ENCODE measurements at regions not wholly inside any gene's neighbourhood (a gene's known extent, or its start where the extent isn't known, plus 50 kb on each side); places are given as distances from the start of the nearest gene placed in this dataset.

DNA sequence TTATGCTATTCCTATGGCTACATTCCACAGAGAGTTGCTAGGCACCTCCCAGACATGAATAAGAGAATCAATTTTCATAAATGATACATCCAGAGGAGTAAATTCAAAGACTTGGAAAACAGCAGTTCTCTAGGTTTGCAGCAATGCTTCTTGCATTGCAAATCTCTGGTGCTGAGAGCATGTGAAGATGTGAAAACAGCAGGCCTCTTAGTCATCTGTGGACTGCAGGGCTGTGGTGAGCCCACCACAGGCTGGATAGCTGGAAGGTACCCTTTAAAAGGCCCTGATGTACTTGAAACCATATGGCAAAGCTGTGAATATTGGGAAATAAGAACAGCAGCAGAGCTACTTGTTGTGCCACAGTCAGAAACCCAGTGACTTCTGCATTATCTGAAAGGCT lies 2135.9 kb downstream of the ARAP2 start:
- H3K27me3 ChIP-seq (ENCODE audit: control insufficient read depth, insufficient read depth, low read length) = no peaks in the 10 kb centered on the region

DNA sequence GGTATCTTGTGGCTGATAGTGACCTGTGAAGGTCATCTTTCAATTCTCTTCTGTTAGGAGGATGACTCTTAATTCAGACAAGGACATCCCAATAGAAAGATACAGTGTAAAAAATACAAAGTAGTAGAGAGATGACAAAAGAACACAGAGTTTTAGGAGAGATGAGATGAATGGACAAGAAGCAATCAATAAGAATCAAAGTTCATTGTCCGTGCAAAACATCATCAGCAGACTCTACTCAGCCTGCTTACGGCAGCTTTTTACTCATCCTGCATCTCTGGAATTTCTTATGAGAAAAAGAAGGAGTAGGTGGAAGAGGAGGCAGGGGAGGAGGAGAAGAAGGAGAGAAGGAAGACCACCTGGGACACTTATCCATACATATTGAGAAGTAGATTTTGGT lies 2131.7 kb downstream of the ARAP2 start:
- Histone ChIP-seq H3K9ac (ENCODE audit: low read depth, low read length) (no peak overlapping the region), H3K36me3 (ENCODE audit: control insufficient read depth, insufficient read depth, low read length) (no peaks in the 10 kb centered on the region), H3K9me3 (ENCODE audit: control insufficient read depth, insufficient read depth, low read length) (no peaks in the 10 kb centered on the region), H3K27me3 (ENCODE audit: control insufficient read depth, insufficient read depth, low read length) (no peaks in the 10 kb centered on the region), H3K4me3 (ENCODE audit: low read depth, low read length) (no peak overlapping the region), H3K4me1 (ENCODE audit: control insufficient read depth, insufficient read depth, low read length) (no peaks in the 10 kb centered on the region)

More for the DNA sequence above, 2135.9 kb downstream of the ARAP2 start:
- H3K36me3 ChIP-seq (ENCODE audit: control insufficient read depth, insufficient read depth, low read length) = no peaks in the 10 kb centered on the region
- no peak overlapping the region for H3K9ac ChIP-seq (ENCODE audit: low read depth, low read length)
- no peaks in the 10 kb centered on the region for H3K4me1 ChIP-seq (ENCODE audit: control insufficient read depth, insufficient read depth, low read length)
- no peak overlapping the region for H3K4me3 ChIP-seq (ENCODE audit: low read depth, low read length)
- no peaks in the 10 kb centered on the region for H3K9me3 ChIP-seq (ENCODE audit: control insufficient read depth, insufficient read depth, low read length)

DNA sequence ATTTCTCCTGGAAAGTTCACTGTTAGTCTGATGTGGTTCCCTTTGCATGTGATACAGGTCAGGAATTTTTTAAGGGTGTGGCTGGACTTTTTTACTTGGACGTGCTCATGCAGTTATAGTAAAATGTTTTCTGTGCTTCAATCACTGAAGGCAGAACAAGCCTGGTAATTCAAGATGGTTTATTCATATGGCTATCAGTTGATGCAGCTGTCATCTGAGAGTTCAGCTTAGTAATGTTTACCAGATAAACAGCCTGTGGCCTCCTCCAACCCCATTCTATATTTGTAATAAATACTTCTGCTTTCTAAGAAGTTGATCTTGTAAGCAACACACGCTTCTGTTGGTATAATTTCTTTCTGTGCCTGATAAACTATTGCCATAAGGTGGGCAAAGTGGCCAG lies 2105.9 kb downstream of the ARAP2 start:
- no peak overlapping the region for H3K4me3 ChIP-seq (ENCODE audit: low read depth, low read length)
- H3K27me3 ChIP-seq (ENCODE audit: control insufficient read depth, insufficient read depth, low read length) = no peaks in the 10 kb centered on the region
- no peak overlapping the region for H3K9ac ChIP-seq (ENCODE audit: low read depth, low read length)
- no peaks in the 10 kb centered on the region for H3K36me3 ChIP-seq (ENCODE audit: control insufficient read depth, insufficient read depth, low read length)
- no peaks in the 10 kb centered on the region for H3K9me3 ChIP-seq (ENCODE audit: control insufficient read depth, insufficient read depth, low read length)
- H3K4me1 ChIP-seq (ENCODE audit: control insufficient read depth, insufficient read depth, low read length) = no peaks in the 10 kb centered on the region

DNA sequence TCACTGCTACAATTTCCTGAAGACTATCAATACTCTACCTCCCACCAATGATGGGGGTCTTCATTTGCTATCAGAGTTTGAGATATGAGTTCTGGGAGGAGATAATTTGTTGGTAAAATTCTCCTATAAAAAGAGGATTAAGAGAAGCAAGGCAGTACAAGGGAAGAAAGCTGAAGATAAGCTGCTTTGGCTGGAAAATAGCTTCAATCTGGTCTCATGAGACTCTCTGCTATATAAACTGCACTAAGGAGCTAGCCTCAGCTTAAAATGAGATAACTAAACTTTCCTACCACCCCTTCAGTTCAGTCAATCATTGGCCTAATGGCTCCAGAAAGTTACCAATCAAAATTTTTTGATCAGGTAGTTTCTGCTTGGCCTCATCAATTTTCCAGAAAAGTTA lies 2105.0 kb downstream of the ARAP2 start:
- H3K27me3 ChIP-seq (ENCODE audit: control insufficient read depth, insufficient read depth, low read length) = no peaks in the 10 kb centered on the region
- no peaks in the 10 kb centered on the region for H3K9me3 ChIP-seq (ENCODE audit: control insufficient read depth, insufficient read depth, low read length)
- H3K36me3 ChIP-seq (ENCODE audit: control insufficient read depth, insufficient read depth, low read length) = no peaks in the 10 kb centered on the region
- no peak overlapping the region for H3K9ac ChIP-seq (ENCODE audit: low read depth, low read length)
- no peaks in the 10 kb centered on the region for H3K4me1 ChIP-seq (ENCODE audit: control insufficient read depth, insufficient read depth, low read length)
- H3K4me3 ChIP-seq (ENCODE audit: low read depth, low read length) = no peak overlapping the region

DNA sequence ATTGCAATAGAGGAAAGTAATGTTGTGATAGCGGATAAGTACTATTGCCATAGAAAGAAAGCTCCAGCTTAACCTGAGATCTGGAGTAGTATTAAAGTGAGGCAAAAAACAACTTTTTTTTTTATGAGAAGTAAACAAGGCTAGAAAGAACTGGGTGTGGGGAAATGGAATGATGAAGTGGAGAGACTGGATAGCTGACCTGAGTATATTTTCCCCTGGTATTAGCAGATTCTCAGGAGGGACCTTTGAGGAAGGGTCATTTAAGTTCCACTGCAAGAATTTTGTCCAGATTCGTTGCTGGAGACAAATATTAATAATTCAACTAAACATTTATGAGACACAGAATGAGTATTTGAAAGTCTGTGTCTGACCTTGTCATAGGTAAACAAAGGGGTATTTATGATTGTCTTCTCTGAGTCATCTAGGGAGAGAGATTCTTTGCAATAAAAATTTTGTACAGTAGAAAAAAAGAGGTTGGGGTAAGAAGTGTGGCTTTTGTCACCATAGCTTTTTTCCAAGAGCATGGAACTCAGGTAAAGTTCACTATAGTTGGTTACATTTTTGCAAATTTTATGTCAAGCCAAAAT lies 2095.9 kb downstream of the ARAP2 start:
- Histone ChIP-seq H3K4me1 (ENCODE audit: control insufficient read depth, insufficient read depth, low read length) (no peaks in the 10 kb centered on the region), H3K27me3 (ENCODE audit: control insufficient read depth, insufficient read depth, low read length) (no peaks in the 10 kb centered on the region), H3K36me3 (ENCODE audit: control insufficient read depth, insufficient read depth, low read length) (no peaks in the 10 kb centered on the region), H3K9ac (ENCODE audit: low read depth, low read length) (no peak overlapping the region), H3K9me3 (ENCODE audit: control insufficient read depth, insufficient read depth, low read length) (no peaks in the 10 kb centered on the region), H3K4me3 (ENCODE audit: low read depth, low read length) (no peak overlapping the region)

DNA sequence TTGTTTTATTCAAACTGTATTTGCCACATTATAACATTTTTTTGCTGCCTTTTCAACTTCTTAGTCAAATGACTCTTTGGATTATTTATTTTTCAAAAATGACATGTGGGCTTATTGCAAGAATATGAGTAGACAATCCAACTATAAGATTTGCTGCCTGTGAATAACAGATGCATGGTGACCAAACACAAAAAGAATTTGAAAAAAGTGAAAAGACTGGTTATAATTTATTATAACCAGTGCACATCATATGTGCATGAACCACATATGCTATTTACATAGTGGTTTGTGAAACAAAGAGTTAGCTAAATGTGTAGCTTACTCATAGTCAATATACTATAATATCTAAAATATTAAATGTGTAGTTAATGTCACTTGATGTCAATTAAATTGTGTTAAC lies 2086.8 kb downstream of the ARAP2 start:
- Histone ChIP-seq H3K4me3 (ENCODE audit: low read depth, low read length) (no peak overlapping the region), H3K36me3 (ENCODE audit: control insufficient read depth, insufficient read depth, low read length) (no peaks in the 10 kb centered on the region), H3K9ac (ENCODE audit: low read depth, low read length) (no peak overlapping the region), H3K27me3 (ENCODE audit: control insufficient read depth, insufficient read depth, low read length) (no peaks in the 10 kb centered on the region), H3K9me3 (ENCODE audit: control insufficient read depth, insufficient read depth, low read length) (no peaks in the 10 kb centered on the region), H3K4me1 (ENCODE audit: control insufficient read depth, insufficient read depth, low read length) (no peaks in the 10 kb centered on the region)

DNA sequence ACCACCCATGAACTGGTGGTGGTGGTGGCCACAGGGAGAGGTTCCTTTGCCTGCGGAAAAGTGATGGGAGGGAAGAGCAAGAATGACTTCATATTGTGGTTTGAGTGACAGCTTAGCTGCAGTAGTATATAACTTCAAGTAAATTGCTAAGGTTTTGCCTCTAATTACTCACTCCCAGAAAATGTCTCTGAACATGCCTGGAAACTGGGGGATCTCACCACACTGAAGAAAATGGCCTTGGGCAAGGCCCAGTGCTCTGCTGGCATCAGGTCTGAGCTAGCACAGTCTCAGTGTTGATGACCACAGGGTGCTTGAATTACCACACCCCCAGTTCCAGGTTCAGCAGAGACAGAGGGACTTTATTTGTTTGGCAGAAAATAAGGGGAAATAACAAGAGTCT lies 2085.4 kb downstream of the ARAP2 start:
- Histone ChIP-seq H3K4me3 (ENCODE audit: low read depth, low read length) (no peak overlapping the region), H3K36me3 (ENCODE audit: control insufficient read depth, insufficient read depth, low read length) (no peaks in the 10 kb centered on the region), H3K27me3 (ENCODE audit: control insufficient read depth, insufficient read depth, low read length) (no peaks in the 10 kb centered on the region), H3K9me3 (ENCODE audit: control insufficient read depth, insufficient read depth, low read length) (no peaks in the 10 kb centered on the region), H3K9ac (ENCODE audit: low read depth, low read length) (no peak overlapping the region), H3K4me1 (ENCODE audit: control insufficient read depth, insufficient read depth, low read length) (no peaks in the 10 kb centered on the region)

DNA sequence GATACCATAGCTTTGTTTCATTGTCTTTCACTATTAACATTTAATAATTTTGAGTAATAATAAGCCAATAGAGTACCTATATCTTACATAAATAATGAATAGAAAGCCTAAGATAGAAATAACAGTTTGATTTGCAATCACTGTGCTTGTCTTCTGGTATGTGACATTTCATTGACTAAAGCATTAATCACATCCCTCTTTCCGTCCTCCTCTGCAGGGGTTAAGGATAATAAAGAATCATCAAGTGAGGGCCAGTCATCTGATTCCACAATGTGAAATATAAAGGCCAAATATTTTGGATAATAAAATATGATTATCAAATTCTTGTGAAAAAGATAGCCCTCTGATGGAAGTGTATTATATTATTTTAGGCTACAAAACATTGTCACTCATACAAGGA lies 2073.4 kb downstream of the ARAP2 start:
- Histone ChIP-seq H3K9me3 (ENCODE audit: control insufficient read depth, insufficient read depth, low read length) (no peaks in the 10 kb centered on the region), H3K4me3 (ENCODE audit: low read depth, low read length) (no peak overlapping the region), H3K27me3 (ENCODE audit: control insufficient read depth, insufficient read depth, low read length) (no peaks in the 10 kb centered on the region), H3K36me3 (ENCODE audit: control insufficient read depth, insufficient read depth, low read length) (no peaks in the 10 kb centered on the region), H3K9ac (ENCODE audit: low read depth, low read length) (no peak overlapping the region), H3K4me1 (ENCODE audit: control insufficient read depth, insufficient read depth, low read length) (no peaks in the 10 kb centered on the region)

DNA sequence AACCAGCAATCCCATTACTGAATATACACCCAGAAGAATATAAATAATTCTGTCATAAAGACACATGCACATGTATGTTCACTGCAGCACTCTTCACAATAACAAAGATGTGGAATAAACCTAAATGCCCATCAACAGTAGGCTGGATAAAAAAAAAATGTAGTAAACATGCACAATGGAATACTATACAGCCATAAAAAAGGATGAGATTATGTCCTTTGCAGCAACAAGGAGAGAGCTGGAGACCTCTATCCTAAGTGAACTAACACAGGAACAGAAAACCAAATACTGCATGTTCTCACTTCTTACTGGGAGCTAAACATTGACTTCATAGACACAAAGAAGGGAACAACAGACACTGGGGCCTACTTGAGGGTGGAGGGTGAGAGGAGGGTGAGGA lies 2067.7 kb downstream of the ARAP2 start:
- Histone ChIP-seq H3K4me1 (ENCODE audit: control insufficient read depth, insufficient read depth, low read length) (no peaks in the 10 kb centered on the region), H3K4me3 (ENCODE audit: low read depth, low read length) (no peak overlapping the region), H3K27me3 (ENCODE audit: control insufficient read depth, insufficient read depth, low read length) (no peaks in the 10 kb centered on the region), H3K9me3 (ENCODE audit: control insufficient read depth, insufficient read depth, low read length) (no peaks in the 10 kb centered on the region), H3K9ac (ENCODE audit: low read depth, low read length) (no peak overlapping the region), H3K36me3 (ENCODE audit: control insufficient read depth, insufficient read depth, low read length) (no peaks in the 10 kb centered on the region)

DNA sequence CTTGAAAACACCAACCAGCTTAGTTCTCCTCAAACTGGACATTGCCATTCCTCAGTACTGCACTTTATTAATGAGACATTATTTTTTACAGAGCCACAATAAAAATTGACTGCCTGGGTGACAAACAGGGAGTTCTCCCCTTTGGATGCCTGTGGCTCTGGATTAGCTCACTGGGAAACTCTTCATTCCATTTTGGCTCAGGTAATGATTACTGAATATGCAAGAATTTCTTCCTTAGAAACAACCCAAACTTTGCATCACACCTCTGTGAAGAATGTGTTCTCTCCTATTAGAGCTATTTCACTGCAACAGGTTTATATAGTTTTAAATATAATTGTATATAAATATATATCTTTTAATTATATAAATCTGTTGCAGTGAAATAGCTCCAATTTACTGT lies 2065.8 kb downstream of the ARAP2 start:
- Histone ChIP-seq H3K4me1 (ENCODE audit: control insufficient read depth, insufficient read depth, low read length) (no peaks in the 10 kb centered on the region), H3K9me3 (ENCODE audit: control insufficient read depth, insufficient read depth, low read length) (no peaks in the 10 kb centered on the region), H3K27me3 (ENCODE audit: control insufficient read depth, insufficient read depth, low read length) (no peaks in the 10 kb centered on the region), H3K9ac (ENCODE audit: low read depth, low read length) (no peak overlapping the region), H3K4me3 (ENCODE audit: low read depth, low read length) (no peak overlapping the region), H3K36me3 (ENCODE audit: control insufficient read depth, insufficient read depth, low read length) (no peaks in the 10 kb centered on the region)

DNA sequence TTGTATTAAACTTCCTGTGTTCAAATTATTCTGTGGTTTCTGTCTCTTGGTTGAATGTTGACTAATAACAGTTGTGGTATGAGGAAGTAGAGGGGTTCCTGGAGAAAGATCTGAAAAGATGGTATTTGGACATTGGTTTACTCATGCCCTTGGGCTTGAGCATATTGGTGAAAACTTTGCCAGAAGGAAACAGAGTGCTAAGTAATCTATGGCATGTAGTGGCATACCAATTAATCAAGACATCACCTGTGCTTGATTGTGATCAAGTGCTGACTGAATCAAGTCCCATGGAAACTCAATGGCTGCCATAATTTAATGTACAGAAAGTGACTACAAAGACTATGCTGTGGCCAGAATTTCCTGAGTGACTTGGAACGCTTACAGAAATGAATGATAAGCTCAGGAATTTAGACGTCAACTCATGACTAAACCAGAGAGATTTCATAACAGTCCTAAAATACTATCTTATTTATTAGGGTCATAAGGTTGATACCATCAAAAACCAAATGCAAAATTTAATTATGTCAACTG lies 2062.9 kb downstream of the ARAP2 start:
- H3K9ac ChIP-seq (ENCODE audit: low read depth, low read length) = no peak overlapping the region
- peaks cover 2% of the 10 kb centered on the region for H3K4me1 ChIP-seq (ENCODE audit: control insufficient read depth, insufficient read depth, low read length)
- no peak overlapping the region for H3K4me3 ChIP-seq (ENCODE audit: low read depth, low read length)
- no peaks in the 10 kb centered on the region for H3K9me3 ChIP-seq (ENCODE audit: control insufficient read depth, insufficient read depth, low read length)
- no peaks in the 10 kb centered on the region for H3K36me3 ChIP-seq (ENCODE audit: control insufficient read depth, insufficient read depth, low read length)
- no peaks in the 10 kb centered on the region for H3K27me3 ChIP-seq (ENCODE audit: control insufficient read depth, insufficient read depth, low read length)

DNA sequence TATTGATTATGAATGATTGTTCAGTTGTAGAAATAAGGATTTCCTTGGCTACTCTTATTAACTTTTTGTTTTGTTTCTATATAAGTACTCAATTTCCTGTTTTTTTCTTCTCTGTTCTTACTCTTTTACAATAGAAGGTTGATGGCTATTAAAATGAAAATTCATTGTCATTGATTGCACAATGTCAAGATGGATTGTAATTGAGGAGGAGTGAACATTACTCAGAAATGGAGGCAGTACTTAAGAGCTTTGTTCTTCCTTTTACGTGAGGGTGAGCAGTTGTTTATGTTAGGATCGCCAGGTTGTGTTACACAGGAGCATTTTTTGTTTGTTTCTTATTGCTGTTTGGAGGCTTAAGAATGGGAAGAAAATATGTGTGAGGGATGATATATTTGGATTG lies 2062.4 kb downstream of the ARAP2 start:
- Histone ChIP-seq H3K9me3 (ENCODE audit: control insufficient read depth, insufficient read depth, low read length) (no peaks in the 10 kb centered on the region), H3K9ac (ENCODE audit: low read depth, low read length) (no peak overlapping the region), H3K4me3 (ENCODE audit: low read depth, low read length) (no peak overlapping the region), H3K27me3 (ENCODE audit: control insufficient read depth, insufficient read depth, low read length) (no peaks in the 10 kb centered on the region), H3K4me1 (ENCODE audit: control insufficient read depth, insufficient read depth, low read length) (peaks cover 5% of the 10 kb centered on the region), H3K36me3 (ENCODE audit: control insufficient read depth, insufficient read depth, low read length) (no peaks in the 10 kb centered on the region)
